ENCODE measurements at regions not wholly inside any gene's neighbourhood (a gene's known extent, or its start where the extent isn't known, plus 50 kb on each side); places are given as distances from the start of the nearest gene placed in this dataset.

DNA sequence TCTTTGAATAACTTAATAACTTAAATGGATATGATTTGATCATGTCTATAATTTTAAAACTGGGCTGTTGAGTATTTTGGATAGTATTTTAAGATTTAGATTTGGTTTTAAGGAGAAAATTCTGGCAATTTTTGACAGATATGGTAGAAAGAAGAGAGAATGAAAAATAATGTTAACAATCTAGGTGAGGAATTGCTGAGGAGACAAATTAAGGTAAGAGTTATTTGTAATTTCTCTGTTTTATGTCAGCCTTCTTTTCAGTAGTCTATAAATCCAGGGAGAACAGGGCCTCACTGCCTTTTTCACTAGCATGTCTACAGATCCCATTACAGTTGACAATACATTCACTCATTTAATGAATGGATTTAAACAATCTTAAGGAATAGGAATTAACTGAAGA lies 144.7 kb downstream of the SERPINI1 start:
- dilution Hi-C loops (cut with MboI; ENCODE audit: extremely low pct_ligation_motif_present, low sequenced_read_pairs): no loop called here

DNA sequence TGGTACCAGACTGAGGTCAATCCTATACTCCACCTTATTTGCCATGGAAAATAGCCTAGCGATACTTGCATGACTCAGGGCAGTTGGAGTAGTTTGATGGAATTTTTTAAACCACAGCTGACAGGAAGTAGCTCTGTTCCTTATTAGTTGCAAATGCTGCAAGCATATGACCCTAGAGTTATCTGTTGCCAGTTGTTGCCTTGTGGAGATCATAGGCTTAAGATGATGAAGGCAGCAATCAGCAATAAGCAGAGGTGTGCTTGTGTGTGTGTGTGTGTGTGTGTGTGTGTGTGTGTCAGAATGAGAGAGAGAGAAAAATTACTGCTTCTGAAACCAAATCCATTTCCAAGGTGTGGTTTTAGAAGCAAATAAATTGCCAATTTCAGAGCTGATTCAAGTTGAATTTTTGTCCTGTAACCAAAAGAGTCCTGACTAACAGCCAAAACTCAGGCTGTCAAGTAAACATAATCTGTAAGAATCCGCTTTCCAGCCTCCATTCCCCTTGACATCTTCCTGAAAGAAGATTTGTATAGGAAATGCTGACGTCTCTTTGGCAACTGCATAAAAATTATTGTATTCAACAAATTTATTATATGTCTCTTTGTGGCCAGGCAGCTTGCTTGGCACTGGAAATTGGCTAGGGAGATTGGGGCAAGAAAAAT lies 141.2 kb downstream of the SERPINI1 start:
- H3K9me3 ChIP-seq (ENCODE audit: control insufficient read depth, low read depth, low read length): no peaks in the 10 kb centered on the region
- H3K4me1 ChIP-seq (ENCODE audit: control insufficient read depth, extremely low read depth, insufficient read depth, low read length): peaks cover 5% of the 10 kb centered on the region
- no peak overlapping the region for H3K4me2 ChIP-seq (ENCODE audit: control insufficient read depth, extremely low read depth, insufficient read depth, low read depth, low read length)
- no peak overlapping the region for H3K4me3 ChIP-seq (ENCODE audit: control insufficient read depth in 2 of 3, extremely low read depth in 1 of 3, insufficient read depth in 2 of 3, low read depth in 1 of 3, low read length in 3 of 3)
- no peak overlapping the region for H2AFZ ChIP-seq (ENCODE audit: control insufficient read depth, low read length)
- no peaks in the 10 kb centered on the region for H4K20me1 ChIP-seq (ENCODE audit: control insufficient read depth, extremely low read depth, insufficient read depth, low read length)
- dilution Hi-C loops (cut with MboI; ENCODE audit: extremely low pct_ligation_motif_present, low sequenced_read_pairs): no loop called here
- no peak overlapping the region for H3K27ac ChIP-seq (ENCODE audit: control insufficient read depth, insufficient read depth, low read length)
- TF ChIP-seq EZH2 (IDR thresholded peaks at IDR 0.05; ENCODE audit: low read length): no peak
- TF ChIP-seq, protein P1, sequence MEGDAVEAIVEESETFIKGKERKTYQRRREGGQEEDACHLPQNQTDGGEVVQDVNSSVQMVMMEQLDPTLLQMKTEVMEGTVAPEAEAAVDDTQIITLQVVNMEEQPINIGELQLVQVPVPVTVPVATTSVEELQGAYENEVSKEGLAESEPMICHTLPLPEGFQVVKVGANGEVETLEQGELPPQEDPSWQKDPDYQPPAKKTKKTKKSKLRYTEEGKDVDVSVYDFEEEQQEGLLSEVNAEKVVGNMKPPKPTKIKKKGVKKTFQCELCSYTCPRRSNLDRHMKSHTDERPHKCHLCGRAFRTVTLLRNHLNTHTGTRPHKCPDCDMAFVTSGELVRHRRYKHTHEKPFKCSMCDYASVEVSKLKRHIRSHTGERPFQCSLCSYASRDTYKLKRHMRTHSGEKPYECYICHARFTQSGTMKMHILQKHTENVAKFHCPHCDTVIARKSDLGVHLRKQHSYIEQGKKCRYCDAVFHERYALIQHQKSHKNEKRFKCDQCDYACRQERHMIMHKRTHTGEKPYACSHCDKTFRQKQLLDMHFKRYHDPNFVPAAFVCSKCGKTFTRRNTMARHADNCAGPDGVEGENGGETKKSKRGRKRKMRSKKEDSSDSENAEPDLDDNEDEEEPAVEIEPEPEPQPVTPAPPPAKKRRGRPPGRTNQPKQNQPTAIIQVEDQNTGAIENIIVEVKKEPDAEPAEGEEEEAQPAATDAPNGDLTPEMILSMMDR (optimal IDR thresholded peaks at IDR 0.05 in 1 of 3, IDR thresholded peaks at IDR 0.05 in 1 of 3, conservative IDR thresholded peaks at IDR 0.05 in 1 of 3; ENCODE audit: extremely low read depth in 1 of 3, insufficient read depth in 2 of 3, low read length in 3 of 3): no peak
- H3K27me3 ChIP-seq (ENCODE audit: control insufficient read depth, extremely low read depth, insufficient read depth, low read length): no peaks in the 10 kb centered on the region
- no peak for FAIRE-seq
- H3K9ac ChIP-seq (ENCODE audit: control insufficient read depth, extremely low read depth, insufficient read depth, low read length): no peak overlapping the region
- H3K9me1 ChIP-seq (ENCODE audit: control insufficient read depth, extremely low read depth, insufficient read depth, low read length): no peaks in the 10 kb centered on the region
- DNase-seq (ENCODE audit: low read depth, low spot score): no peak
- no peaks in the 10 kb centered on the region for H3K36me3 ChIP-seq (ENCODE audit: control insufficient read depth in 2 of 2, extremely low read depth in 1 of 2, insufficient read depth in 2 of 2, low read length in 2 of 2)
- no peaks in the 10 kb centered on the region for H3K79me2 ChIP-seq (ENCODE audit: control insufficient read depth, insufficient read depth, low read length)

More for the DNA sequence above, 144.7 kb downstream of the SERPINI1 start:
- Histone ChIP-seq H3K4me3 (ENCODE audit: control insufficient read depth in 2 of 3, extremely low read depth in 1 of 3, insufficient read depth in 2 of 3, low read depth in 1 of 3, low read length in 3 of 3) (no peak overlapping the region), H3K9ac (ENCODE audit: control insufficient read depth, extremely low read depth, insufficient read depth, low read length) (no peak overlapping the region), H3K9me1 (ENCODE audit: control insufficient read depth, extremely low read depth, insufficient read depth, low read length) (no peaks in the 10 kb centered on the region), H2AFZ (ENCODE audit: control insufficient read depth, low read length) (no peak overlapping the region), H4K20me1 (ENCODE audit: control insufficient read depth, extremely low read depth, insufficient read depth, low read length) (no peaks in the 10 kb centered on the region), H3K4me1 (ENCODE audit: control insufficient read depth, extremely low read depth, insufficient read depth, low read length) (peaks cover 5% of the 10 kb centered on the region), H3K27me3 (ENCODE audit: control insufficient read depth, extremely low read depth, insufficient read depth, low read length) (no peaks in the 10 kb centered on the region), H3K27ac (ENCODE audit: control insufficient read depth, insufficient read depth, low read length) (no peak overlapping the region), H3K79me2 (ENCODE audit: control insufficient read depth, insufficient read depth, low read length) (no peaks in the 10 kb centered on the region), H3K4me2 (ENCODE audit: control insufficient read depth, extremely low read depth, insufficient read depth, low read depth, low read length) (no peak overlapping the region), H3K9me3 (ENCODE audit: control insufficient read depth, low read depth, low read length) (no peaks in the 10 kb centered on the region), H3K36me3 (ENCODE audit: control insufficient read depth in 2 of 2, extremely low read depth in 1 of 2, insufficient read depth in 2 of 2, low read length in 2 of 2) (no peaks in the 10 kb centered on the region)
- no peak for DNase-seq (ENCODE audit: low read depth, low spot score)
- no peak for TF ChIP-seq EZH2 (IDR thresholded peaks at IDR 0.05; ENCODE audit: low read length)
- TF ChIP-seq, protein P1 (optimal IDR thresholded peaks at IDR 0.05 in 1 of 3, IDR thresholded peaks at IDR 0.05 in 1 of 3, conservative IDR thresholded peaks at IDR 0.05 in 1 of 3; ENCODE audit: extremely low read depth in 1 of 3, insufficient read depth in 2 of 3, low read length in 3 of 3): no peak
- FAIRE-seq: no peak
